Neural progenitor cell (in vitro differentiated cells): ENCODE measurements at regions not wholly inside any gene's neighbourhood (a gene's known extent, or its start where the extent isn't known, plus 50 kb on each side); places are given as distances from the start of the nearest gene placed in this dataset.
A peak's percentile ranks its signal among the peaks of the same experiment; 100 is the strongest.

ENCODE experiments used
- DNase-seq: peaks from one replicate; pipeline ENCODE4 v3.0.0-alpha.2; 2016; ENCODE audit warnings: low spot score
- H2AFZ ChIP-seq: fragments of 200-600 bp; sonication (generic); replicated peaks from 2 replicates; pipeline ENCODE4 v1.6.1; 2016; ENCODE audit warnings: antibody characterized with exemption
- H3F3A ChIP-seq: fragments of 200-600 bp; sonication (generic); 2 replicates; pipeline ENCODE4 v1.6.1; 2016; ENCODE audit warnings: antibody characterized with exemption, low read depth
- H3K27ac ChIP-seq: fragments of 200-600 bp; sonication (generic); 2 replicates; pipeline ENCODE4 v1.5.1; 2016; ENCODE audit warnings: mild to moderate bottlenecking
- H3K27me3 ChIP-seq: fragments of 200-600 bp; sonication (generic); 2 replicates; pipeline ENCODE4 v1.6.1; 2016; ENCODE audit warnings: mild to moderate bottlenecking, moderate library complexity
- H3K36me3 ChIP-seq: fragments of 200-600 bp; sonication (generic); 2 replicates; pipeline ENCODE4 v1.5.1; 2016
- H3K4me1 ChIP-seq: fragments of 200-600 bp; sonication (generic); 2 replicates; pipeline ENCODE4 v1.6.1; 2016; ENCODE audit warnings: mixed run types
- H3K4me2 ChIP-seq: fragments of 200-600 bp; sonication (generic); 2 replicates; pipeline ENCODE4 v1.6.1; 2016
- H3K4me3 ChIP-seq: fragments of 200-600 bp; sonication (generic); 2 replicates; pipeline ENCODE4 v1.5.1; 2016
- H3K79me2 ChIP-seq: fragments of 200-600 bp; sonication (generic); 2 replicates; pipeline ENCODE4 v1.6.1; 2016; ENCODE audit warnings: low read depth
- H3K9ac ChIP-seq: fragments of 200-600 bp; sonication (generic); 2 replicates; pipeline ENCODE4 v1.6.1; 2016
- H3K9me3 ChIP-seq: fragments of 200-600 bp; sonication (generic); 2 replicates; pipeline ENCODE4 v1.5.1; 2016; ENCODE audit warnings: low read depth
- H4K20me1 ChIP-seq: fragments of 200-600 bp; sonication (generic); 2 replicates; pipeline ENCODE4 v1.6.1; 2016; ENCODE audit warnings: low read depth
- H3K27ac Mint-ChIP-seq: 3 replicates; pipeline ENCODE4 v1.8.0; 2021; ENCODE audit warnings: mixed read lengths
- H3K27me3 Mint-ChIP-seq: 2 replicates; pipeline ENCODE4 v1.8.0; 2022; ENCODE audit warnings: low read depth, mild to moderate bottlenecking, inconsistent platforms, moderate library complexity, mixed read lengths; ENCODE audit not compliant: insufficient read depth
- H3K36me3 Mint-ChIP-seq: 3 replicates; pipeline ENCODE4 v1.8.0; 2021; ENCODE audit warnings: mixed read lengths
- H3K4me1 Mint-ChIP-seq: 3 replicates; pipeline ENCODE4 v1.8.0; 2021; ENCODE audit warnings: mixed read lengths
- H3K4me3 Mint-ChIP-seq: 3 replicates; pipeline ENCODE4 v1.8.0; 2021; ENCODE audit warnings: mild to moderate bottlenecking, moderate library complexity, mixed read lengths
- H3K9me3 Mint-ChIP-seq: 3 replicates; pipeline ENCODE4 v1.8.0; 2020; ENCODE audit warnings: mixed read lengths
- EZH2 ChIP-seq: fragments of 200-600 bp; sonication (generic); IDR thresholded peaks from 2 replicates; pipeline ENCODE4 v1.6.1; 2017; ENCODE audit warnings: antibody characterized with exemption, mild to moderate bottlenecking, moderate library complexity
- EZH2phosphoT487 ChIP-seq: fragments of 200-600 bp; sonication (generic); IDR thresholded peaks from 2 replicates; pipeline ENCODE4 v1.6.1; 2017; ENCODE audit warnings: antibody characterized with exemption
- TF ChIP-seq, protein P1 (sequence below): fragments of 200-600 bp; sonication (generic); IDR thresholded peaks from 2 replicates; pipeline ENCODE4 v1.5.1; 2017; ENCODE audit warnings: antibody characterized with exemption, mild to moderate bottlenecking

DNA sequence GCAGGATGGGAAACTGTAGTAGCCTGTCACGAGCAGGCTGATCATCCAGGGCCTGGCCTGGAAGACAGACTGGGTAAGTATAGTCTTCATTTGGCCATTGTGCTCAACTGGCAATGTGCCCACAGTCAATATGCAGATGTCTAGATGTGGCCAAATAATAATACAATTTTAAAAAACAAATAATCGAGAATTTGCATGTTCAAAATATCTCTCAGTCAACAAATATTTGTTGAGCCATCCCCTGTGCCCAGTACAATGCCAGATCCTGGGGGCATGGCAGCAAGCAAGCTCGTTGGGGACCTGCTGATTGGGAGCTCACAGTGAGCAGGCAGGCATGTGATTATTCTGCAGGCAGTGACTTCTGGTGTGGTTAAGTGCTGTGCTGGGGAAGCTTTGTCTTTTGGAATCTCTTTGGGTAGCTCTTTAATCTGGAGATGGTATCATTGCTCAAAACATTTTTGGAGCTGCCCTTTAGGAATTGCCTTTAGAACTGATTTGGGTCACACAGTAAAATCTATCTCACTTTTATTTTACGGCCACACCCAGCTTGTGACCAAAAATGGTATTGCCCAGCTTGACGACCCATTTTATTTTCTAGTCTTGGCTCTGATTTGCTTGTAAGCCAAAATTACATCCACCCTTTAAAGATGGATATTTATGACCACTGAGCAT, 92.2 kb downstream of the PLCE1 start:
- H3K9ac ChIP-seq = no peak overlapping the region
- peaks cover 19% of the 10 kb centered on the region for H3K4me1 ChIP-seq
- H2AFZ ChIP-seq = no peak overlapping the region
- no peaks in the 10 kb centered on the region for H3K36me3 ChIP-seq
- Mint-ChIP-seq H3K27me3 (no peaks in the 10 kb centered on the region), H3K4me3 (no peak overlapping the region), H3K9me3 (peaks cover under 1% of the 10 kb centered on the region), H3K36me3 (peaks cover 2% of the 10 kb centered on the region), H3K4me1 (peaks cover 3% of the 10 kb centered on the region), H3K27ac (no peak overlapping the region)
- no peak overlapping the region for H3K4me3 ChIP-seq
- no peaks in the 10 kb centered on the region for H3K79me2 ChIP-seq
- no peak for DNase-seq
- H3K27ac ChIP-seq = no peak overlapping the region
- H4K20me1 ChIP-seq = no peaks in the 10 kb centered on the region
- no peak for TF ChIP-seq EZH2
- TF ChIP-seq, protein P1, sequence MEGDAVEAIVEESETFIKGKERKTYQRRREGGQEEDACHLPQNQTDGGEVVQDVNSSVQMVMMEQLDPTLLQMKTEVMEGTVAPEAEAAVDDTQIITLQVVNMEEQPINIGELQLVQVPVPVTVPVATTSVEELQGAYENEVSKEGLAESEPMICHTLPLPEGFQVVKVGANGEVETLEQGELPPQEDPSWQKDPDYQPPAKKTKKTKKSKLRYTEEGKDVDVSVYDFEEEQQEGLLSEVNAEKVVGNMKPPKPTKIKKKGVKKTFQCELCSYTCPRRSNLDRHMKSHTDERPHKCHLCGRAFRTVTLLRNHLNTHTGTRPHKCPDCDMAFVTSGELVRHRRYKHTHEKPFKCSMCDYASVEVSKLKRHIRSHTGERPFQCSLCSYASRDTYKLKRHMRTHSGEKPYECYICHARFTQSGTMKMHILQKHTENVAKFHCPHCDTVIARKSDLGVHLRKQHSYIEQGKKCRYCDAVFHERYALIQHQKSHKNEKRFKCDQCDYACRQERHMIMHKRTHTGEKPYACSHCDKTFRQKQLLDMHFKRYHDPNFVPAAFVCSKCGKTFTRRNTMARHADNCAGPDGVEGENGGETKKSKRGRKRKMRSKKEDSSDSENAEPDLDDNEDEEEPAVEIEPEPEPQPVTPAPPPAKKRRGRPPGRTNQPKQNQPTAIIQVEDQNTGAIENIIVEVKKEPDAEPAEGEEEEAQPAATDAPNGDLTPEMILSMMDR = no peak
- TF ChIP-seq EZH2phosphoT487 = no peak
- H3K9me3 ChIP-seq = no peaks in the 10 kb centered on the region
- H3K27me3 ChIP-seq = no peaks in the 10 kb centered on the region
- H3K4me2 ChIP-seq = no peak overlapping the region
- no peaks in the 10 kb centered on the region for H3F3A ChIP-seq

DNA sequence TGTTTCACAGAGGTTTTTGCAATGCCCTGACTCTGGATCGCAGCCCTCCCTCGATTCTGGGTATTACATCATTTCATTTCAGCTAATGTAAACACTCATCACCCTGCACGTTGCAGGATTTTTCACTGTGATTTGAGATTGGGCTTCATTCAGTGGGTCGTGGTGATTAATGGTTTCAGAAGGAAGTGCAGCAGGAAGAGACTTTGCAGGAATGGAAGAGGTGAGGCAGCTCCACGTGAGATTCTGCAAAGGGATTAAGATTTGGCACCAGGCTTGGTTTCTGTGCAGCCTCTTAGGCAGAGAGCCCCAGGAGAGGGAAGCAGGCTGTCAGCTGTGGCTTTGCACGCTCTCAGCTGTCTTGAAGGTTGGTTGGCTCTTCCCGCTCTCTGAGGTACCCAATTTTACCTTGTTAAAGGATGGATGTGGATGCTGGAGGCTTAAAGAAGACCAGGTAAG, 95.2 kb downstream of the PLCE1 start:
- no peak overlapping the region for H2AFZ ChIP-seq
- H3K27me3 Mint-ChIP-seq = no peaks in the 10 kb centered on the region
- no peaks in the 10 kb centered on the region for H3K27me3 ChIP-seq
- no peaks in the 10 kb centered on the region for H3K36me3 Mint-ChIP-seq
- H4K20me1 ChIP-seq = no peaks in the 10 kb centered on the region
- no peaks in the 10 kb centered on the region for H3K9me3 ChIP-seq
- no peaks in the 10 kb centered on the region for H3K36me3 ChIP-seq
- no peak overlapping the region for H3K4me2 ChIP-seq
- no peak overlapping the region for H3K27ac ChIP-seq
- TF ChIP-seq, protein P1 = no peak
- TF ChIP-seq EZH2 (no peak), EZH2phosphoT487 (no peak)
- H3K9me3 Mint-ChIP-seq = no peaks in the 10 kb centered on the region
- H3K4me1 ChIP-seq = peaks cover 24% of the 10 kb centered on the region
- DNase-seq = peak; percentile 42
- no peak overlapping the region for H3K4me3 Mint-ChIP-seq
- H3K4me3 ChIP-seq = no peak overlapping the region
- H3F3A ChIP-seq = no peaks in the 10 kb centered on the region
- no peak overlapping the region for H3K9ac ChIP-seq
- no peaks in the 10 kb centered on the region for H3K79me2 ChIP-seq
- no peak overlapping the region for H3K27ac Mint-ChIP-seq
- H3K4me1 Mint-ChIP-seq = peaks cover 3% of the 10 kb centered on the region

DNA sequence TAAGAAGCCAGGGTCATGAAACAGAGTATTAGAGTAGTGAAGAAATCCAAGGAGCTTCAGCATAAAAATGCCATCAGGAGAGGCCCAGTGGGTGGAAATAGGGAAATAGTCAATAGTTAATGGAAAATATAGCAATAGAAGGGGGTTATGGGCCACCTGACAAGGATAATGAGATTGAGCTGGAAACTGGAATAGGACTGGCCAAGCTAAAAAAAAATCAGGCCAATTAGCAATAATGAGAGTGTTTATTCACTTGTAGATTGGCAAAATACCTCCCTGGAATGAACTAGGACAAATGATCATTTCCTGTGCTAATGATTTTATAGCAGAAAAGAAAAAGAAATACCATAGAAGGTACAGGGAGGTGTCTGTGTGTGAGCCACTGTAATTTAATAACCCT, 97.9 kb downstream of the PLCE1 start:
- Histone ChIP-seq H3K36me3 (no peaks in the 10 kb centered on the region), H2AFZ (no peak overlapping the region), H3K4me1 (peaks cover 22% of the 10 kb centered on the region), H3K4me2 (peak overlapping the region; percentile 47), H3F3A (no peaks in the 10 kb centered on the region), H3K4me3 (no peak overlapping the region), H4K20me1 (no peaks in the 10 kb centered on the region), H3K27ac (no peak overlapping the region), H3K27me3 (no peaks in the 10 kb centered on the region), H3K79me2 (no peaks in the 10 kb centered on the region), H3K9me3 (no peaks in the 10 kb centered on the region), H3K9ac (no peak overlapping the region)
- no peaks in the 10 kb centered on the region for H3K36me3 Mint-ChIP-seq
- no peaks in the 10 kb centered on the region for H3K27me3 Mint-ChIP-seq
- no peak overlapping the region for H3K4me3 Mint-ChIP-seq
- H3K9me3 Mint-ChIP-seq = no peaks in the 10 kb centered on the region
- no peak for DNase-seq
- H3K27ac Mint-ChIP-seq = no peak overlapping the region
- TF ChIP-seq, protein P1 = no peak
- no peak for TF ChIP-seq EZH2
- no peak for TF ChIP-seq EZH2phosphoT487
- H3K4me1 Mint-ChIP-seq = peaks cover 3% of the 10 kb centered on the region
